ENCODE measurements at regions not wholly inside any gene's neighbourhood (a gene's known extent, or its start where the extent isn't known, plus 50 kb on each side); places are given as distances from the start of the nearest gene placed in this dataset.
"Not testable (repeated sequence)": the region's sequence is repeated elsewhere in the genome, so short reads cannot be mapped to it uniquely, and the experiment has no call there.

- DNase-seq: peak in 1 of 2 experiments; percentile 40
- Histone ChIP-seq H3K27ac (peak overlapping the region; percentile 72), H3K27me3 (no peaks in the 10 kb centered on the region), H3K4me1 (peaks cover 30% of the 10 kb centered on the region), H3K4me3 (peak overlapping the region; percentile 11; the same call in 1 of the 2 replicates), H3K36me3 (no peaks in the 10 kb centered on the region), H3K9me3 (replicated peaks) (no peaks in the 10 kb centered on the region; the same call in 1 of the 2 replicates)
These were observed 349.4 kb upstream of the RUNX1 start for GRCh38 chr21:35398346-35398982.

DNA sequence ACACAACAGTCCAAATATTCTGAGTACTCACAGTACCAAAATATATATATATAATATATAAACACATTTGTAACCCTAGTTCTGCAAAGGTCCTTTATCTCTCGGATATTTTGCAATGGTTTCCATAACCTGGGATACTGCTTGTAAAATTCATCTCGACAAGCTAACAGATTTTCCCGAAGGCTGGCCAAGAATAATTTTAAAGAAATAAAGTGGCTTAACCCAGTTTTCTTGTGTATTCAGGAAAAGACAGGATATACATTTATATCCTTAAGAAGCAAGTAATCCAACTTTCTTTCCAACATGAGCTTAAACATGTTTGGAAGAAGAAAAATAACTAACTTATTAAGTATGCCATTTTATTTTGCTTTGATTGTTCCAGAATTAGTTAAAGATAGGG is 348.7 kb upstream of the RUNX1 start:
- H3K4me3 ChIP-seq: no peak overlapping the region
- DNase-seq: no peak
- H3K4me1 ChIP-seq: peaks cover 30% of the 10 kb centered on the region
- no peaks in the 10 kb centered on the region for H3K36me3 ChIP-seq
- no peaks in the 10 kb centered on the region; the same call in 1 of the 2 replicates for H3K9me3 ChIP-seq (replicated peaks)
- H3K27ac ChIP-seq: no peak overlapping the region
- H3K27me3 ChIP-seq: no peaks in the 10 kb centered on the region

DNA sequence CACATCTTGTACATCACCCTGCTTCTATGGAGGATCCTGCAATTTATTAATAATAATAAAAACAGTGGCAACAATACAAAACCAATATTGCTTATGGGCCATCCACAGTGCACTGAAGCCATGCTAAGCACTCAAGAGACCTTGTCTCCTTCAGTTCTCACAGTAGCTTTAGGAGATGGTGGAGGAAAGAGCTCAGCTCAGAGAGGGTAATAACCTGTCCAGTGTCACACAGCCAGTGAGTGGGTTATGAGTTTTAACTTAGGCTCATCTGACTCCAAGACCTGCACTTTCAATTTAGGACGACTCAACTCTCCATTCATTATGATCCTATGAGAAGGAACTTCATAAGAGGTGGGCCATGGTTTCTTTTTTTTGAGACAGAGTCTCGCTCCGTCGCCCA is 347.6 kb upstream of the RUNX1 start:
- Histone ChIP-seq H3K9me3 (replicated peaks) (no peaks in the 10 kb centered on the region; the same call in 1 of the 2 replicates), H3K36me3 (no peaks in the 10 kb centered on the region), H3K27me3 (no peaks in the 10 kb centered on the region), H3K27ac (no peak overlapping the region), H3K4me3 (no peak overlapping the region), H3K4me1 (peaks cover 27% of the 10 kb centered on the region)
- DNase-seq: no peak

GRCh38 chr21:35395728-35396127 is 346.6 kb upstream of the RUNX1 start:
- peaks cover 27% of the 10 kb centered on the region for H3K4me1 ChIP-seq
- no peak overlapping the region for H3K4me3 ChIP-seq
- H3K36me3 ChIP-seq: no peaks in the 10 kb centered on the region
- DNase-seq: no peak
- H3K9me3 ChIP-seq (replicated peaks): no peaks in the 10 kb centered on the region; the same call in 1 of the 2 replicates
- H3K27me3 ChIP-seq: no peaks in the 10 kb centered on the region
- no peak overlapping the region for H3K27ac ChIP-seq

DNA sequence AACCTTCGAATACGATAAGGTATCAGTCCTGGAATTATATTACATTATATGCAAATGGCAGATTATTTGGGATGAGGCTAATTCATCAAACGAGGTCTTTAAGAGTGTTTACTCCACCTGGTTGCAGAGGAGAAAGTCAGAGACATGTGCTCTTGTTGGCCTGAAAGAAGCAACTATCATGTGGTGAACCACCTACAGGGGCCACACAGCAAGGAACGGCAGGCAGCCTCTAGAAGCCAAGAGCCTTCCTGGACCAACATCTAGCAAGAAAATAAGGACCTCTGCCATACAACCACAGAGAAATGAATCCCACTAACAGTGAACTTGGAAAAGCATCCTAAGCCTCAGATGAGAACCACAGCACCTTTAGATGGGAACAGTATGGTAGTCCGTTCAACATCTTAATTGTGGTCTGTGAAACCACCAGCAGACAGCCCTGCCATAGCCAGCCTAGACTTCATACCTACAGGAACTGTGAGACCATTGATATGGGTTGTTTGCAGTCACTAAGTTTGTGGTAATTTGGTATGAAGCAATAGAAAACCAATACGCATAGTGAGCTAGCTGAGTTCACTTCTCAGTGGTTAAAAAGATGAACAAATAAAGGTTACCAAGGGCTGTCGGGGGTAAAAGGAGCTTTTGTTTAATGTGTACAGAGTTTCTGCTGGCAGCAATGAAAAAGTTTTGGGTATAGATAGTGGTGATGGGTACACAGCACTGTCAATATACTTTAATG is 345.7 kb upstream of the RUNX1 start:
- no peak overlapping the region for H3K4me3 ChIP-seq
- no peaks in the 10 kb centered on the region for H3K27me3 ChIP-seq
- no peak for DNase-seq
- no peak overlapping the region for H3K27ac ChIP-seq
- no peaks in the 10 kb centered on the region for H3K36me3 ChIP-seq
- peaks cover 32% of the 10 kb centered on the region for H3K4me1 ChIP-seq
- no peaks in the 10 kb centered on the region; the same call in 1 of the 2 replicates for H3K9me3 ChIP-seq (replicated peaks)

DNA sequence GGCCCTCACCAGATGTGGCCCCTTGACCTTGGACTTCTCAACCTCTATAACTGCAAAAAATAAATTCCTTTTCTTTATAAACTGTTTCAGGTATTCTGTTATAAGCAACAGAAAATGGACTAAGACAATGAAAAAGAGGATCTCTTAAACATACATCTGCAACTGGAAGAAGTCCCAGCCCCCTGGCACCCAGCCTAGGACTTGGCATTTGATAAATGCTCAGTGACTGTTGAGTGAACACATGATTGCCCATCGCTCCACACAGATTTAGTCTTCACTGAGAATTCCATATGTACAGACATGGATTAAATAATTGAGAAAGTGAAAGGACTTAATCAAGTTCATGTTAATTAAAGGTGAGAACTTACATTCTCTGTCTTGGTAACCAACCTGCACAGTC is 344.9 kb upstream of the RUNX1 start:
- no peak for DNase-seq
- Histone ChIP-seq H3K4me3 (no peak overlapping the region), H3K27me3 (no peaks in the 10 kb centered on the region), H3K9me3 (replicated peaks) (no peaks in the 10 kb centered on the region; the same call in 1 of the 2 replicates), H3K27ac (no peak overlapping the region), H3K36me3 (no peaks in the 10 kb centered on the region), H3K4me1 (peaks cover 31% of the 10 kb centered on the region)

GRCh38 chr21:35390013-35390776 is 341.1 kb upstream of the RUNX1 start:
- Histone ChIP-seq H3K9me3 (replicated peaks) (0 out of 2 replicates have a peak, but pooled peaks cover 5% of the 10 kb centered on the region), H3K27me3 (no peaks in the 10 kb centered on the region), H3K4me3 (no peak overlapping the region), H3K27ac (peak overlapping the region; percentile 62), H3K4me1 (peaks cover 18% of the 10 kb centered on the region), H3K36me3 (no peaks in the 10 kb centered on the region)
- peak; percentile 91 to 92 for DNase-seq

DNA sequence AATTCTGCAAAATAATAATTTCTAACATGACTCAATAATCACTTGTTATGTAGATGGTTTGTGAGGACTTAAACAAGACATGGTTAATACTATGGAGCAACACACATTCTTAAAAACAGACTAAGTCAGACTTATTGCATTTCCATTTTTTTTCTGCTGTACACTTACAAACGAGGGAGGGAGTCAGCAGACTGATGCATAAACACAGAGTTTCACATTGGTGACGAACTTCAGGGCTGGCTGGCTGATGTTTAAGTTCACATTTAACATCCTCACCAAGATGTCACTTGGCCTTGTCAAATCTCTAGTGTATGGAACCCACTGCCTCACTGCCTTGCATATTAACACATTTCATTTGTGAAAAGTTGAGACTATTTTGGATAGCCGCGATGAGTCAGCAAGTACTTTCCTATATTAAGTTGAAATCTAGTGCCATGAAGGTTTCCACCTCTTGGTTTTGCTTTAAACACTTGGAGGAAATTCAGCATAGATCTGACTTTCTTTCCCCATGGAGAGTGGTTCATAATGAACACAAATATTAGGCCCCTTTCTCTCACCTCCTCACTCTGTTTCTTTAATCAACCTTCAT is 337.5 kb upstream of the RUNX1 start:
- Histone ChIP-seq H3K27ac (no peak overlapping the region), H3K27me3 (no peaks in the 10 kb centered on the region), H3K4me3 (no peak overlapping the region), H3K9me3 (replicated peaks) (0 out of 2 replicates have a peak, but pooled peaks cover 5% of the 10 kb centered on the region), H3K4me1 (peaks cover 28% of the 10 kb centered on the region), H3K36me3 (no peaks in the 10 kb centered on the region)
- no peak for DNase-seq

- H3K27me3 ChIP-seq: no peaks in the 10 kb centered on the region
- no peak for DNase-seq
- H3K9me3 ChIP-seq (replicated peaks): 0 out of 2 replicates have a peak, but pooled peaks cover 5% of the 10 kb centered on the region
- no peak overlapping the region for H3K4me3 ChIP-seq
- no peak overlapping the region for H3K27ac ChIP-seq
- H3K4me1 ChIP-seq: peaks cover 18% of the 10 kb centered on the region
- H3K36me3 ChIP-seq: no peaks in the 10 kb centered on the region
These were observed 335.3 kb upstream of the RUNX1 start for GRCh38 chr21:35384375-35384774.

DNA sequence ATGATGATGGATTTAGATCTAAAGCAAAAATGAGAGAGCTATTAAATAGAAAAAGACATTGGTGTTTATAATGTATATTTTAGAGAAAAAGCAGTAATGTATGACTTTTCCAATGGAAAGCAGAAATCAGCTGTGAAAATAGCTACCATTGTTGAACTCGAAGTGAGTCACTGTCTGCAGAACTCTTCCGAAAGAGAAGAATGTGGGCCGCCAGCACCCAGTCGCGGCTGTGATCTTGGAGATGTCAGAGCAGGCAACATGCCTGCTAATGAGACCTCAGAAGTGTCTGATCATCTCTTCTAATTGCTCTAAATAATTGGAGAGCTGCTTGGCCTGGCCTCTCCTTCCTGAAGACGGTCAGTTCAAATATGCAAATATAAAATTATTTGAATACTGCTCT is 333.6 kb upstream of the RUNX1 start:
- H3K36me3 ChIP-seq: no peaks in the 10 kb centered on the region
- peaks cover 20% of the 10 kb centered on the region for H3K4me1 ChIP-seq
- no peak for DNase-seq
- H3K27ac ChIP-seq: no peak overlapping the region
- H3K4me3 ChIP-seq: no peak overlapping the region
- H3K9me3 ChIP-seq (replicated peaks): no peaks in the 10 kb centered on the region
- H3K27me3 ChIP-seq: no peaks in the 10 kb centered on the region

- Histone ChIP-seq H3K36me3 (no peaks in the 10 kb centered on the region), H3K27me3 (no peaks in the 10 kb centered on the region), H3K4me3 (no peak overlapping the region), H3K4me1 (peaks cover 29% of the 10 kb centered on the region), H3K9me3 (replicated peaks) (no peaks in the 10 kb centered on the region), H3K27ac (peak overlapping the region; percentile 15; the same call in 1 of the 2 replicates)
- DNase-seq: peak; percentile 58 to 89
These were observed 332.7 kb upstream of the RUNX1 start for GRCh38 chr21:35381743-35382310.

DNA sequence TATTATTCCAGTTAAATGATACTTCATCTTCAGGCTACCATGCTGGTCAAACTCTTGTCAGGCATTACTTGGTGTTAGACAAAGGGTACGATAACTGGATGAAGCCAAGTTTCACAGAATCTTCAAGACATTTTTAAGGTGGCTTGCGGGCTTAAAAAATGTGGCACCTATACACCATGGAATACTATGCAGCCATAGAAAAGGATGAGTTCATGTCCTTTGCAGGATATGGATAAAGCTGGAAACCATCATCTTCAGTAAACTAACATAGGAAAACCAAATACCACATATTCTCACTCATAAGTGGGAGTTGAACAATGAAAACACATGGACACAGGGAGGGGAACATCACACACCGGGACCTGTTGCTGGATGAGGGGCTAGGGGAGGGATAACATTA is 331.2 kb upstream of the RUNX1 start:
- H3K4me3 ChIP-seq; H3K27ac ChIP-seq; H3K9me3 ChIP-seq (replicated peaks); DNase-seq; H3K27me3 ChIP-seq; H3K36me3 ChIP-seq: not testable (repeated sequence)
- H3K4me1 ChIP-seq: peaks cover 36% of the 10 kb centered on the region

- Histone ChIP-seq H3K4me3 (no peak overlapping the region), H3K27me3 (no peaks in the 10 kb centered on the region), H3K9me3 (replicated peaks) (no peaks in the 10 kb centered on the region), H3K4me1 (peaks cover 36% of the 10 kb centered on the region), H3K36me3 (no peaks in the 10 kb centered on the region), H3K27ac (no peak overlapping the region)
- no peak for DNase-seq
These were observed 329.8 kb upstream of the RUNX1 start for GRCh38 chr21:35378881-35379280.

GRCh38 chr21:35377505-35378090 is 328.5 kb upstream of the RUNX1 start:
- no peaks in the 10 kb centered on the region for H3K27me3 ChIP-seq
- H3K9me3 ChIP-seq (replicated peaks): no peaks in the 10 kb centered on the region
- H3K36me3 ChIP-seq: no peaks in the 10 kb centered on the region
- H3K27ac ChIP-seq: peak overlapping the region; percentile 30; the same call in 1 of the 2 replicates
- H3K4me3 ChIP-seq: no peak overlapping the region
- H3K4me1 ChIP-seq: peaks cover 36% of the 10 kb centered on the region
- no peak for DNase-seq

Measured in SJCRH30 (cell line).